Mesenchymal stem cell (in vitro differentiated cells and primary cell): ENCODE measurements at regions not wholly inside any gene's neighbourhood (a gene's known extent, or its start where the extent isn't known, plus 50 kb on each side); places are given as distances from the start of the nearest gene placed in this dataset.

ENCODE experiments used
- DNase-seq: peaks from one replicate; pipeline ENCODE4 v3.0.0-alpha.2; 2013
- H2AFZ ChIP-seq: one replicate; pipeline ENCODE4 v1.6.1; 2013; ENCODE audit warnings: low read depth, mild to moderate bottlenecking, control low read depth, inconsistent platforms, low read length, moderate library complexity
- H2AK5ac ChIP-seq: 2 replicates; pipeline ENCODE4 v1.6.1; 2013; ENCODE audit warnings: low read length, moderate library complexity, mild to moderate bottlenecking, inconsistent platforms; ENCODE audit not compliant: severe bottlenecking
- H2BK120ac ChIP-seq: one replicate; pipeline ENCODE4 v1.6.1; 2013; ENCODE audit warnings: low read depth, mild to moderate bottlenecking, inconsistent platforms, low read length, moderate library complexity
- H2BK12ac ChIP-seq, 2 experiments: one replicate each; pipeline ENCODE4 v1.6.1; 2013; ENCODE audit warnings: inconsistent platforms in 2 of 2, low read length in 2 of 2, mild to moderate bottlenecking in 2 of 2, moderate library complexity in 2 of 2, control low read depth in 1 of 2
- H2BK15ac ChIP-seq: one replicate; pipeline ENCODE4 v1.6.1; 2013; ENCODE audit warnings: mild to moderate bottlenecking, low read depth, inconsistent platforms; ENCODE audit not compliant: poor library complexity, severe bottlenecking
- H2BK5ac ChIP-seq: 2 replicates; pipeline ENCODE4 v1.6.1; 2013; ENCODE audit warnings: low read depth, mild to moderate bottlenecking, low read length, control low read depth, inconsistent platforms; ENCODE audit not compliant: poor library complexity, severe bottlenecking
- H3K14ac ChIP-seq, 2 experiments: one replicate each; pipeline ENCODE4 v1.6.1; 2013; ENCODE audit warnings: inconsistent platforms in 2 of 2, low read length in 2 of 2, control low read depth in 1 of 2, mild to moderate bottlenecking in 1 of 2, moderate library complexity in 1 of 2
- H3K18ac ChIP-seq, 2 experiments: one replicate each; pipeline ENCODE4 v1.6.1; 2013; ENCODE audit warnings: inconsistent platforms in 2 of 2, low read length in 2 of 2, control low read depth in 1 of 2, low read depth in 1 of 2, mild to moderate bottlenecking in 1 of 2
- H3K23ac ChIP-seq, 2 experiments: one replicate each; pipeline ENCODE4 v1.6.1; 2013; ENCODE audit warnings: inconsistent platforms in 2 of 2, low read length in 2 of 2, mild to moderate bottlenecking in 2 of 2, moderate library complexity in 2 of 2, control low read depth in 1 of 2
- H3K27ac ChIP-seq: 2 replicates; pipeline ENCODE4 v1.5.1; 2013; ENCODE audit warnings: mild to moderate bottlenecking, moderate library complexity, low read length, control low read depth, inconsistent platforms; ENCODE audit not compliant: poor library complexity, severe bottlenecking
- H3K27me3 ChIP-seq, 2 experiments: 2 replicates each; pipeline versions ENCODE4 v1.6.1 to v1.7.0; 2013; ENCODE audit warnings: low read length in 2 of 2, mild to moderate bottlenecking in 2 of 2, moderate library complexity in 2 of 2, control low read depth in 1 of 2, inconsistent platforms in 1 of 2; ENCODE audit not compliant: control insufficient read depth in 1 of 2, insufficient read depth in 1 of 2
- H3K36me3 ChIP-seq, 2 experiments: 2 replicates each; pipeline versions ENCODE4 v1.6.1 to v1.7.0; 2013; ENCODE audit warnings: low read length in 2 of 2, control low read depth in 1 of 2, inconsistent platforms in 1 of 2, low read depth in 1 of 2, mild to moderate bottlenecking in 1 of 2; ENCODE audit not compliant: insufficient read depth in 2 of 2, control insufficient read depth in 1 of 2
- H3K4ac ChIP-seq, 2 experiments: one replicate each; pipeline ENCODE4 v1.6.1; 2013; ENCODE audit warnings: inconsistent platforms in 2 of 2, low read length in 2 of 2, mild to moderate bottlenecking in 2 of 2, moderate library complexity in 2 of 2, control low read depth in 1 of 2, low read depth in 1 of 2
- H3K4me1 ChIP-seq: 2 replicates; pipeline ENCODE4 v1.6.1; 2013; ENCODE audit warnings: low read depth, low read length, control low read depth; ENCODE audit not compliant: control insufficient read depth, insufficient read depth
- H3K4me2 ChIP-seq: 2 replicates; pipeline ENCODE4 v1.6.1; 2013; ENCODE audit warnings: low read length, mild to moderate bottlenecking, inconsistent platforms; ENCODE audit not compliant: poor library complexity, severe bottlenecking
- H3K4me3 ChIP-seq, 2 experiments: 2 replicates each; pipeline versions ENCODE4 v1.5.1 to v1.7.0; 2013; ENCODE audit warnings: low read length in 2 of 2, mild to moderate bottlenecking in 2 of 2, control low read depth in 1 of 2, low read depth in 1 of 2; ENCODE audit not compliant: insufficient read depth in 1 of 2
- H3K79me1 ChIP-seq: replicated peaks from 2 replicates; pipeline ENCODE4 v1.6.1; 2013; ENCODE audit warnings: mild to moderate bottlenecking, control low read depth, low read length, inconsistent platforms; ENCODE audit not compliant: poor library complexity, severe bottlenecking
- H3K9ac ChIP-seq: 2 replicates; pipeline ENCODE4 v1.7.0; 2013; ENCODE audit warnings: mild to moderate bottlenecking, low read length, moderate library complexity
- H3K9me3 ChIP-seq: 2 replicates; pipeline ENCODE4 v1.7.0; 2013; ENCODE audit warnings: mild to moderate bottlenecking, low read length; ENCODE audit not compliant: control insufficient read depth
- H4K8ac ChIP-seq: one replicate; pipeline ENCODE4 v1.6.1; 2013; ENCODE audit warnings: inconsistent platforms, mild to moderate bottlenecking, low read length, moderate library complexity
- H4K91ac ChIP-seq: one replicate; pipeline ENCODE4 v1.6.1; 2013; ENCODE audit warnings: mild to moderate bottlenecking, low read length, inconsistent platforms
- WGBS: methylation state at CpG from one replicate; pipeline ENCODE4 v1.1.7; 2013; ENCODE audit warnings: mixed read lengths; 5-methylcytosine and 5-hydroxymethylcytosine counted together

- Histone ChIP-seq H3K14ac (no peak overlapping the region), H2BK5ac (no peak overlapping the region), H2BK12ac (no peak overlapping the region), H3K18ac (no peak overlapping the region), H3K27ac (no peak overlapping the region), H3K79me1 (no peaks in the 10 kb centered on the region), H2AFZ (no peak overlapping the region), H3K4me1 (no peaks in the 10 kb centered on the region), H3K4me2 (no peak overlapping the region), H2AK5ac (no peak overlapping the region), H3K27me3 (peaks cover 41 to 54% of the 10 kb centered on the region in 2 experiments), H3K4ac (no peak overlapping the region), H3K36me3 (no peaks in the 10 kb centered on the region), H3K4me3 (no peak overlapping the region), H2BK120ac (no peak overlapping the region), H3K9me3 (peaks cover 6% of the 10 kb centered on the region), H4K91ac (no peak overlapping the region), H4K8ac (no peak overlapping the region), H2BK15ac (no peak overlapping the region), H3K23ac (no peak overlapping the region), H3K9ac (no peak overlapping the region)
- no peak for DNase-seq
- WGBS, result 71% methylated on average over 6 of the region's 6 CpGs
These were observed 395.1 kb downstream of the SEC14L1 start for GRCh38 chr17:77535892-77536291.

DNA sequence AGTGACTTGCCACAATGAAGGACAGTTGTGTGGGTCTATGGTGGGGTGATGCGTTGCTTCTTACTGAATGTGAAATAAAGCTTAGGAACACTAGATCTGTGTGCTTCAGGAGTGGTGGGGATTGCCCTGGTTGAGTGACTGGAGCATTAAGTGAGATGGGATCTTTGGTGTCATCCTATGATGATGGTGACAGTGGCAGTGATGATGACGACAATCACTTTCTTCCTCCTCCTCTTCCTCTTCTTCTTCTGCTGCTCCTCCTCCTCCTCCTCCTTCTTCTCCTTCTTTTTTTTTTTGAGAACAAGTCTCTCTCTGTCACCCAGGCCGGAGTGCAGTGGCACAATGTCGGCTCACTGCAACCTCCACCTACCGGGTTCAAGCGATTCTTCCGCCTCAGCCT lies 396.8 kb downstream of the SEC14L1 start:
- H3K27me3 ChIP-seq, result peaks cover 44 to 53% of the 10 kb centered on the region in 2 experiments
- no peak overlapping the region for H3K18ac ChIP-seq
- H3K23ac ChIP-seq, result no peak overlapping the region
- no peak overlapping the region for H4K8ac ChIP-seq
- H3K9ac ChIP-seq, result no peak overlapping the region
- H3K36me3 ChIP-seq, result no peaks in the 10 kb centered on the region
- H3K14ac ChIP-seq, result no peak overlapping the region
- H2BK12ac ChIP-seq, result no peak overlapping the region
- H2BK120ac ChIP-seq, result no peak overlapping the region
- H2BK15ac ChIP-seq, result no peak overlapping the region
- no peak overlapping the region for H2AFZ ChIP-seq
- H4K91ac ChIP-seq, result no peak overlapping the region
- no peak overlapping the region for H3K27ac ChIP-seq
- peaks cover 6% of the 10 kb centered on the region for H3K9me3 ChIP-seq
- H3K4me1 ChIP-seq, result no peaks in the 10 kb centered on the region
- H2AK5ac ChIP-seq, result no peak overlapping the region
- H2BK5ac ChIP-seq, result no peak overlapping the region
- no peak overlapping the region for H3K4me3 ChIP-seq
- 92% methylated on average over 7 of the region's 7 CpGs for WGBS
- no peak for DNase-seq
- no peaks in the 10 kb centered on the region for H3K79me1 ChIP-seq
- no peak overlapping the region for H3K4ac ChIP-seq
- H3K4me2 ChIP-seq, result no peak overlapping the region

- Histone ChIP-seq H2BK15ac (no peak overlapping the region), H3K36me3 (no peaks in the 10 kb centered on the region), H2BK5ac (no peak overlapping the region), H4K91ac (no peak overlapping the region), H3K9ac (no peak overlapping the region), H3K27ac (no peak overlapping the region), H2AK5ac (no peak overlapping the region), H2BK120ac (no peak overlapping the region), H3K18ac (no peak overlapping the region), H2AFZ (no peak overlapping the region), H3K4me2 (no peak overlapping the region), H3K4me1 (no peaks in the 10 kb centered on the region), H3K4ac (no peak overlapping the region), H3K23ac (no peak overlapping the region), H4K8ac (no peak overlapping the region), H3K4me3 (no peak overlapping the region), H3K14ac (no peak overlapping the region), H3K27me3 (peaks cover 57 to 65% of the 10 kb centered on the region in 2 experiments), H3K9me3 (no peaks in the 10 kb centered on the region), H3K79me1 (no peaks in the 10 kb centered on the region), H2BK12ac (no peak overlapping the region)
- no peak for DNase-seq
- 75% methylated on average over 11 of the region's 11 CpGs for WGBS
These were observed 399.8 kb downstream of the SEC14L1 start for GRCh38 chr17:77540531-77540930.

- no peak overlapping the region for H3K9ac ChIP-seq
- no peak for DNase-seq
These were observed 400.2 kb downstream of the SEC14L1 start for GRCh38 chr17:77540975-77541374.

More at GRCh38 chr17:77540975-77541374, 400.2 kb downstream of the SEC14L1 start:
- Histone ChIP-seq H2BK15ac (no peak overlapping the region), H3K9me3 (peaks cover 3% of the 10 kb centered on the region), H2BK120ac (no peak overlapping the region), H3K4me3 (no peak overlapping the region), H4K8ac (no peak overlapping the region), H3K27me3 (peaks cover 60 to 66% of the 10 kb centered on the region in 2 experiments), H2BK5ac (no peak overlapping the region), H3K4ac (no peak overlapping the region), H3K79me1 (no peaks in the 10 kb centered on the region), H3K36me3 (no peaks in the 10 kb centered on the region), H3K14ac (no peak overlapping the region), H3K23ac (no peak overlapping the region), H3K27ac (no peak overlapping the region), H2AK5ac (no peak overlapping the region), H3K4me2 (no peak overlapping the region), H3K4me1 (no peaks in the 10 kb centered on the region), H3K18ac (no peak overlapping the region), H4K91ac (no peak overlapping the region), H2BK12ac (no peak overlapping the region), H2AFZ (no peak overlapping the region)
- WGBS, result 46% methylated on average over 15 of the region's 15 CpGs
